ENCODE measurements at regions not wholly inside any gene's neighbourhood (a gene's known extent, or its start where the extent isn't known, plus 50 kb on each side); places are given as distances from the start of the nearest gene placed in this dataset.

GRCh38 chr9:88733651-88734421 lies 198.9 kb downstream of the NXNL2 start:
- FAIRE-seq (no peak), DNase-seq (ENCODE audit: low spot score) (no peak)

- no peak for FAIRE-seq
These were observed 199.5 kb downstream of the NXNL2 start for GRCh38 chr9:88734527-88734926.

GRCh38 chr9:88736136-88736637 lies 201.2 kb downstream of the NXNL2 start:
- DNase-seq (ENCODE audit: low spot score) (no peak), FAIRE-seq (no peak)

More at GRCh38 chr9:88734527-88734926, 199.5 kb downstream of the NXNL2 start:
- DNase-seq (ENCODE audit: low spot score): no peak

GRCh38 chr9:88737031-88737430 lies 202.1 kb downstream of the NXNL2 start:
- no peak for FAIRE-seq
- DNase-seq (ENCODE audit: low spot score): no peak

GRCh38 chr9:88737876-88738275 lies 202.9 kb downstream of the NXNL2 start:
- FAIRE-seq: no peak

GRCh38 chr9:88738709-88739108 lies 203.7 kb downstream of the NXNL2 start:
- FAIRE-seq: no peak
- no peak for DNase-seq (ENCODE audit: low spot score)

More at GRCh38 chr9:88737876-88738275, 202.9 kb downstream of the NXNL2 start:
- no peak for DNase-seq (ENCODE audit: low spot score)

- DNase-seq (ENCODE audit: low spot score) (no peak), FAIRE-seq (no peak)
These were observed 204.4 kb downstream of the NXNL2 start for GRCh38 chr9:88739373-88739772.

- FAIRE-seq (no peak), DNase-seq (ENCODE audit: low spot score) (no peak)
These were observed 205.9 kb downstream of the NXNL2 start for GRCh38 chr9:88740844-88741243.

GRCh38 chr9:88741335-88741734 lies 206.4 kb downstream of the NXNL2 start:
- FAIRE-seq (no peak), DNase-seq (ENCODE audit: low spot score) (no peak)

- FAIRE-seq (no peak), DNase-seq (ENCODE audit: low spot score) (no peak)
These were observed 207.5 kb downstream of the NXNL2 start for GRCh38 chr9:88742483-88742882.

GRCh38 chr9:88742905-88743304 lies 207.9 kb downstream of the NXNL2 start:
- FAIRE-seq: no peak
- no peak for DNase-seq (ENCODE audit: low spot score)

GRCh38 chr9:88745276-88746001 lies 210.5 kb downstream of the NXNL2 start:
- no peak for FAIRE-seq
- DNase-seq (ENCODE audit: low spot score): no peak

- FAIRE-seq (no peak), DNase-seq (ENCODE audit: low spot score) (no peak)
These were observed 211.2 kb downstream of the NXNL2 start for GRCh38 chr9:88746029-88746742.

- FAIRE-seq: no peak
- no peak for DNase-seq (ENCODE audit: low spot score)
These were observed 211.9 kb downstream of the NXNL2 start for GRCh38 chr9:88746743-88747398.

GRCh38 chr9:88747768-88748167 lies 212.8 kb downstream of the NXNL2 start:
- DNase-seq (ENCODE audit: low spot score) (peak; percentile 31), FAIRE-seq (no peak)

GRCh38 chr9:88748566-88749261 lies 213.7 kb downstream of the NXNL2 start:
- FAIRE-seq (no peak), DNase-seq (ENCODE audit: low spot score) (no peak)

- peak; percentile 44 for DNase-seq (ENCODE audit: low spot score)
- no peak for FAIRE-seq
These were observed 214.4 kb downstream of the NXNL2 start for GRCh38 chr9:88749420-88749819.

GRCh38 chr9:88750832-88751360 lies 215.9 kb downstream of the NXNL2 start:
- no peak for DNase-seq (ENCODE audit: low spot score)
- no peak for FAIRE-seq

- no peak for FAIRE-seq
These were observed 216.8 kb downstream of the NXNL2 start for GRCh38 chr9:88751781-88752180.

GRCh38 chr9:88753691-88754367 lies 218.9 kb downstream of the NXNL2 start:
- FAIRE-seq (no peak), DNase-seq (ENCODE audit: low spot score) (no peak)

More at GRCh38 chr9:88751781-88752180, 216.8 kb downstream of the NXNL2 start:
- no peak for DNase-seq (ENCODE audit: low spot score)

Measured in RCC 7860 (cell line).